Smooth muscle cell (in vitro differentiated cells): ENCODE measurements at regions not wholly inside any gene's neighbourhood (a gene's known extent, or its start where the extent isn't known, plus 50 kb on each side); places are given as distances from the start of the nearest gene placed in this dataset.
"Not testable (repeated sequence)": the region's sequence is repeated elsewhere in the genome, so short reads cannot be mapped to it uniquely, and the experiment has no call there.

ENCODE experiments used
- DNase-seq: peaks from one replicate; lab custom pipeline; 2025; ENCODE audit not compliant: unreplicated experiment; lab: John Stamatoyannopoulos, UW
- H2AFZ ChIP-seq: fragments of 200-600 bp; sonication (generic); 2 replicates; pipeline ENCODE4 v1.6.0; 2016; ENCODE audit warnings: antibody characterized with exemption, low read depth, mild to moderate bottlenecking
- H3F3A ChIP-seq: fragments of 200-600 bp; sonication (generic); 2 replicates; pipeline ENCODE4 v1.6.0; 2017; ENCODE audit warnings: antibody characterized with exemption, low read depth
- H3K27ac ChIP-seq: fragments of 200-600 bp; sonication (generic); 2 replicates; pipeline ENCODE4 v1.5.1; 2016; ENCODE audit warnings: low read depth, mild to moderate bottlenecking
- H3K27me3 ChIP-seq: fragments of 200-600 bp; sonication (generic); 2 replicates; pipeline ENCODE4 v1.6.1; 2016; ENCODE audit warnings: low read depth, mild to moderate bottlenecking
- H3K36me3 ChIP-seq: fragments of 200-600 bp; sonication (generic); 2 replicates; pipeline ENCODE4 v1.5.1; 2016; ENCODE audit warnings: low read depth
- H3K4me1 ChIP-seq: fragments of 200-600 bp; sonication (generic); 2 replicates; pipeline ENCODE4 v1.5.1; 2016; ENCODE audit warnings: low read depth
- H3K4me2 ChIP-seq: fragments of 200-600 bp; sonication (generic); 2 replicates; pipeline ENCODE4 v1.6.0; 2016; ENCODE audit warnings: mild to moderate bottlenecking
- H3K4me3 ChIP-seq: fragments of 200-600 bp; sonication (generic); 2 replicates; pipeline ENCODE4 v1.5.1; 2016; ENCODE audit warnings: mild to moderate bottlenecking
- H3K79me2 ChIP-seq: fragments of 200-600 bp; sonication (generic); 2 replicates; pipeline ENCODE4 v1.6.0; 2016; ENCODE audit warnings: low read depth, mild to moderate bottlenecking
- H3K9ac ChIP-seq: fragments of 200-600 bp; sonication (generic); 2 replicates; pipeline ENCODE4 v1.6.0; 2016; ENCODE audit warnings: low read depth
- H3K9me3 ChIP-seq: fragments of 200-600 bp; sonication (generic); replicated peaks from 2 replicates; pipeline ENCODE4 v1.5.1; 2016; ENCODE audit warnings: low read depth
- H4K20me1 ChIP-seq: fragments of 200-600 bp; sonication (generic); 2 replicates; pipeline ENCODE4 v1.6.0; 2016; ENCODE audit warnings: low read depth
- CTCF ChIP-seq: fragments of 200-600 bp; sonication (generic); IDR thresholded peaks from 2 replicates; pipeline ENCODE4 v1.5.1; 2017; ENCODE audit warnings: borderline replicate concordance, mild to moderate bottlenecking, antibody characterized with exemption; ENCODE audit not compliant: insufficient read depth, poor library complexity, severe bottlenecking
- WGBS: methylation state at CpG from one replicate; pipeline ENCODE4 v1.1.7; 2016; ENCODE audit warnings: low lambda C conversion rate; 5-methylcytosine and 5-hydroxymethylcytosine counted together

GRCh38 chr18:44579745-44580144, 100.9 kb upstream of the SETBP1 start:
- peak overlapping the region; percentile 5 for H3K4me2 ChIP-seq
- no peaks in the 10 kb centered on the region for H3K9me3 ChIP-seq
- no peaks in the 10 kb centered on the region for H3K27me3 ChIP-seq
- peak overlapping the region; percentile 5 for H3K9ac ChIP-seq
- peaks cover 15% of the 10 kb centered on the region for H3F3A ChIP-seq
- no peak for TF ChIP-seq CTCF
- H3K4me3 ChIP-seq: no peak overlapping the region
- H3K36me3 ChIP-seq: no peaks in the 10 kb centered on the region
- DNase-seq: no peak
- WGBS: 54% methylated on average over 7 of the region's 7 CpGs
- H3K79me2 ChIP-seq: no peaks in the 10 kb centered on the region
- H3K27ac ChIP-seq: peak overlapping the region; percentile 66
- no peaks in the 10 kb centered on the region for H4K20me1 ChIP-seq
- H3K4me1 ChIP-seq: peaks cover 4% of the 10 kb centered on the region
- no peak overlapping the region for H2AFZ ChIP-seq

GRCh38 chr18:44580159-44580558, 100.5 kb upstream of the SETBP1 start:
- Histone ChIP-seq H3K27ac (peak overlapping the region; percentile 66), H3F3A (peaks cover 15% of the 10 kb centered on the region), H3K9ac (no peak overlapping the region), H3K4me2 (no peak overlapping the region), H3K79me2 (no peaks in the 10 kb centered on the region), H3K36me3 (no peaks in the 10 kb centered on the region), H3K4me1 (peaks cover 4% of the 10 kb centered on the region), H3K27me3 (no peaks in the 10 kb centered on the region), H3K4me3 (no peak overlapping the region), H4K20me1 (no peaks in the 10 kb centered on the region), H3K9me3 (no peaks in the 10 kb centered on the region), H2AFZ (no peak overlapping the region)
- WGBS: 97% methylated on average over 2 of the region's 2 CpGs
- no peak for TF ChIP-seq CTCF
- DNase-seq: no peak

- not testable (repeated sequence) for H3K4me1 ChIP-seq, H3K79me2 ChIP-seq, H2AFZ ChIP-seq, H3K9ac ChIP-seq, H3K36me3 ChIP-seq, H3K9me3 ChIP-seq, H3K4me3 ChIP-seq, H3K4me2 ChIP-seq, H3K27me3 ChIP-seq, DNase-seq, H3K27ac ChIP-seq, H4K20me1 ChIP-seq
- over 99% methylated on average over 16 of the region's 28 CpGs for WGBS
- H3F3A ChIP-seq: peaks cover 15% of the 10 kb centered on the region
Observed at GRCh38 chr18:44580782-44581181, 99.9 kb upstream of the SETBP1 start.

- no peak for DNase-seq
- H3K4me1 ChIP-seq: peaks cover 4% of the 10 kb centered on the region
- H3K27me3 ChIP-seq: no peaks in the 10 kb centered on the region
- no peaks in the 10 kb centered on the region for H3K9me3 ChIP-seq
- H4K20me1 ChIP-seq: no peaks in the 10 kb centered on the region
- no peak overlapping the region for H3K27ac ChIP-seq
- no peak overlapping the region for H3K9ac ChIP-seq
- no peaks in the 10 kb centered on the region for H3K79me2 ChIP-seq
- no peaks in the 10 kb centered on the region for H3K36me3 ChIP-seq
- peaks cover 15% of the 10 kb centered on the region for H3F3A ChIP-seq
- no peak overlapping the region for H3K4me3 ChIP-seq
- H3K4me2 ChIP-seq: no peak overlapping the region
- no peak overlapping the region for H2AFZ ChIP-seq
- no peak for TF ChIP-seq CTCF
Observed at GRCh38 chr18:44582456-44582855, 98.2 kb upstream of the SETBP1 start.
